ENCODE measurements at regions not wholly inside any gene's neighbourhood (a gene's known extent, or its start where the extent isn't known, plus 50 kb on each side); places are given as distances from the start of the nearest gene placed in this dataset.
"Not testable (repeated sequence)": the region's sequence is repeated elsewhere in the genome, so short reads cannot be mapped to it uniquely, and the experiment has no call there.

- DNase-seq (ENCODE audit: low spot score in 2 of 2): no peak
- Histone ChIP-seq H3K27ac (no peak overlapping the region), H3K4me1 (no peaks in the 10 kb centered on the region), H3K36me3 (no peaks in the 10 kb centered on the region), H3K9me3 (no peaks in the 10 kb centered on the region), H3K27me3 (no peaks in the 10 kb centered on the region), H3K4me3 (no peak overlapping the region)
- TF ChIP-seq POLR2AphosphoS5 (IDR thresholded peaks at IDR 0.05) (no peak), CTCF (IDR thresholded peaks at IDR 0.05) (no peak), POLR2A (IDR thresholded peaks at IDR 0.05) (no peak), EP300 (IDR thresholded peaks at IDR 0.05) (no peak)
- WGBS: 18% methylated on average over 1 of the region's 1 CpG
Measured at GRCh38 chr10:120048391-120048790, 155.9 kb downstream of the SEC23IP start.

GRCh38 chr10:120051671-120052070, 159.1 kb downstream of the SEC23IP start:
- H3K4me1 ChIP-seq: no peaks in the 10 kb centered on the region
- no peaks in the 10 kb centered on the region for H3K27me3 ChIP-seq
- no peaks in the 10 kb centered on the region for H3K9me3 ChIP-seq
- no peak overlapping the region for H3K4me3 ChIP-seq
- no peak for DNase-seq (ENCODE audit: low spot score in 2 of 2)
- no peak for TF ChIP-seq EP300 (IDR thresholded peaks at IDR 0.05)
- TF ChIP-seq POLR2A (IDR thresholded peaks at IDR 0.05): no peak
- TF ChIP-seq POLR2AphosphoS5 (IDR thresholded peaks at IDR 0.05): no peak
- TF ChIP-seq CTCF (IDR thresholded peaks at IDR 0.05): no peak
- H3K27ac ChIP-seq: no peak overlapping the region
- WGBS: 74% methylated on average over 6 of the region's 6 CpGs
- H3K36me3 ChIP-seq: no peaks in the 10 kb centered on the region

- no peak overlapping the region for H3K4me3 ChIP-seq
- 43% methylated on average over 1 of the region's 1 CpG for WGBS
- DNase-seq (ENCODE audit: low spot score in 2 of 2): no peak
- H3K27ac ChIP-seq: no peak overlapping the region
- H3K36me3 ChIP-seq: no peaks in the 10 kb centered on the region
- TF ChIP-seq POLR2A (IDR thresholded peaks at IDR 0.05) (no peak), CTCF (IDR thresholded peaks at IDR 0.05) (no peak), POLR2AphosphoS5 (IDR thresholded peaks at IDR 0.05) (no peak), EP300 (IDR thresholded peaks at IDR 0.05) (no peak)
- H3K27me3 ChIP-seq: no peaks in the 10 kb centered on the region
- H3K9me3 ChIP-seq: no peaks in the 10 kb centered on the region
- H3K4me1 ChIP-seq: no peaks in the 10 kb centered on the region
Measured at GRCh38 chr10:120052964-120053702, 160.6 kb downstream of the SEC23IP start.

- WGBS: 99% methylated on average over 5 of the region's 5 CpGs
- not testable (repeated sequence) for H3K36me3 ChIP-seq; H3K27ac ChIP-seq; H3K4me3 ChIP-seq; H3K9me3 ChIP-seq; DNase-seq (ENCODE audit: low spot score in 2 of 2); H3K27me3 ChIP-seq; H3K4me1 ChIP-seq
Measured at GRCh38 chr10:120059790-120060189, 167.3 kb downstream of the SEC23IP start.

- TF ChIP-seq POLR2AphosphoS5 (IDR thresholded peaks at IDR 0.05) (no peak), POLR2A (IDR thresholded peaks at IDR 0.05) (no peak), EP300 (IDR thresholded peaks at IDR 0.05) (no peak), CTCF (IDR thresholded peaks at IDR 0.05) (no peak)
- Histone ChIP-seq H3K4me1 (no peaks in the 10 kb centered on the region), H3K4me3 (no peak overlapping the region), H3K36me3 (no peaks in the 10 kb centered on the region), H3K27me3 (peaks cover 8% of the 10 kb centered on the region), H3K9me3 (no peaks in the 10 kb centered on the region), H3K27ac (no peak overlapping the region)
- WGBS: 90% methylated on average over 2 of the region's 2 CpGs
- no peak for DNase-seq (ENCODE audit: low spot score in 2 of 2)
Measured at GRCh38 chr10:120067427-120067826, 174.9 kb downstream of the SEC23IP start.

- no peaks in the 10 kb centered on the region for H3K36me3 ChIP-seq
- WGBS: 61% methylated on average over 2 of the region's 3 CpGs
- H3K4me1 ChIP-seq: no peaks in the 10 kb centered on the region
- no peaks in the 10 kb centered on the region for H3K9me3 ChIP-seq
- H3K4me3 ChIP-seq: no peak overlapping the region
- DNase-seq (ENCODE audit: low spot score in 2 of 2): no peak
- H3K27ac ChIP-seq: no peak overlapping the region
- H3K27me3 ChIP-seq: peaks cover 8% of the 10 kb centered on the region
- TF ChIP-seq EP300 (IDR thresholded peaks at IDR 0.05): no peak
- TF ChIP-seq POLR2A (IDR thresholded peaks at IDR 0.05): no peak
- TF ChIP-seq CTCF (IDR thresholded peaks at IDR 0.05): no peak
- no peak for TF ChIP-seq POLR2AphosphoS5 (IDR thresholded peaks at IDR 0.05)
Measured at GRCh38 chr10:120069700-120070099, 177.2 kb downstream of the SEC23IP start.
